B cell (primary cell): ENCODE measurements at regions not wholly inside any gene's neighbourhood (a gene's known extent, or its start where the extent isn't known, plus 50 kb on each side); places are given as distances from the start of the nearest gene placed in this dataset.

Experiments used
- CTCF ChIP-seq: fragments of 200-600 bp; IDR thresholded peaks from one replicate; pipeline ENCODE4 v1.8.0; 2022; ENCODE audit warnings: antibody characterized with exemption, mild to moderate bottlenecking
- EZH2 ChIP-seq: IDR thresholded peaks from 2 replicates; pipeline ENCODE4 v1.6.1; 2012; ENCODE audit warnings: borderline replicate concordance, low read depth, mild to moderate bottlenecking, moderate library complexity, low read length; ENCODE audit not compliant: insufficient read depth, poor library complexity, severe bottlenecking

- no peak for TF ChIP-seq CTCF
- no peak for TF ChIP-seq EZH2
Observed at GRCh38 chr3:194281306-194281705, 69.8 kb downstream of the CPN2 start.
